CD14-positive monocyte (primary cell): ENCODE measurements at regions not wholly inside any gene's neighbourhood (a gene's known extent, or its start where the extent isn't known, plus 50 kb on each side); places are given as distances from the start of the nearest gene placed in this dataset.

Source experiments
- DNase-seq, 3 donors: peaks; one replicate each; pipeline ENCODE4 v3.0.0-alpha.2; 2011 to 2022
- H2AFZ ChIP-seq: 2 replicates; pipeline ENCODE4 v1.6.0; 2012; ENCODE audit warnings: mild to moderate bottlenecking, low read depth, low read length, inconsistent platforms; ENCODE audit not compliant: insufficient read depth, poor library complexity, severe bottlenecking
- H3K27ac ChIP-seq, 2 donors: 1 replicate in 1 of 2; 2 replicates in 1 of 2; pipeline ENCODE4 v1.5.1; 2012 to 2013; ENCODE audit warnings: low read length in 2 of 2, control low read depth in 1 of 2, inconsistent platforms in 1 of 2, low read depth in 1 of 2, mild to moderate bottlenecking in 1 of 2
- H3K27me3 ChIP-seq, 2 donors: one replicate each; pipeline versions ENCODE4 v1.6.0 to v1.6.1; 2011 to 2013; ENCODE audit warnings: low read length in 2 of 2; ENCODE audit not compliant: control insufficient read depth in 2 of 2, insufficient read depth in 2 of 2
- H3K36me3 ChIP-seq, 2 donors: replicated peaks in 1 of 2; 1 replicate in 1 of 2; 2 replicates in 1 of 2; pipeline versions ENCODE4 v1.5.1 to v1.6.1; 2012 to 2013; ENCODE audit warnings: low read length in 2 of 2, control low read depth in 1 of 2, inconsistent platforms in 1 of 2, mild to moderate bottlenecking in 1 of 2; ENCODE audit not compliant: insufficient read depth in 2 of 2, control insufficient read depth in 1 of 2
- H3K4me1 ChIP-seq, 2 donors: 1 replicate in 1 of 2; 2 replicates in 1 of 2; pipeline versions ENCODE4 v1.5.1 to v1.6.1; 2012 to 2013; ENCODE audit warnings: low read length in 2 of 2, control low read depth in 1 of 2, inconsistent platforms in 1 of 2, mild to moderate bottlenecking in 1 of 2, moderate library complexity in 1 of 2; ENCODE audit not compliant: insufficient read depth in 2 of 2, control insufficient read depth in 1 of 2
- H3K4me2 ChIP-seq: replicated peaks from 2 replicates; pipeline ENCODE3; 2012; ENCODE audit warnings: low read length, moderate library complexity, mild to moderate bottlenecking; ENCODE audit not compliant: poor library complexity, severe bottlenecking; ENCODE audit errors: extremely low read depth
- H3K4me3 ChIP-seq, 3 experiments: fragments of 200-600 bp in 1 of 3; sonication (generic) in 1 of 3; replicated peaks in 1 of 3; 1 replicate in 2 of 3; 2 replicates in 1 of 3; pipeline ENCODE4 v1.5.1; 2011 to 2013; ENCODE audit warnings: low read length in 3 of 3, mild to moderate bottlenecking in 3 of 3, control low read depth in 2 of 3, low read depth in 2 of 3, inconsistent platforms in 1 of 3, moderate library complexity in 1 of 3
- H3K79me2 ChIP-seq: 2 replicates; pipeline ENCODE4 v1.6.0; 2012; ENCODE audit warnings: mild to moderate bottlenecking, control low read depth, inconsistent platforms, low read length, moderate library complexity; ENCODE audit not compliant: insufficient read depth
- H3K9ac ChIP-seq: 2 replicates; pipeline ENCODE4 v1.6.0; 2017; ENCODE audit warnings: low read length, mild to moderate bottlenecking; ENCODE audit not compliant: insufficient read depth, poor library complexity, severe bottlenecking
- H3K9me3 ChIP-seq, 2 donors: replicated peaks in 1 of 2; 1 replicate in 1 of 2; 2 replicates in 1 of 2; pipeline versions ENCODE4 v1.5.1 to v1.6.1; 2012 to 2013; ENCODE audit warnings: low read length in 2 of 2, control low read depth in 1 of 2; ENCODE audit not compliant: control insufficient read depth in 1 of 2, insufficient read depth in 1 of 2
- H4K20me1 ChIP-seq: 2 replicates; pipeline ENCODE4 v1.6.0; 2012; ENCODE audit warnings: mild to moderate bottlenecking, low read length, control low read depth, moderate library complexity; ENCODE audit not compliant: insufficient read depth
- H3K27ac Mint-ChIP-seq, 7 donors: one replicate each; pipeline ENCODE4 v1.8.0; 2020; ENCODE audit warnings: mild to moderate bottlenecking in 7 of 7, mixed read lengths in 7 of 7, moderate library complexity in 6 of 7, inconsistent platforms in 2 of 7
- H3K27me3 Mint-ChIP-seq, 3 donors: one replicate each; pipeline ENCODE4 v1.8.0; 2021 to 2022; ENCODE audit warnings: low read depth in 3 of 3, mild to moderate bottlenecking in 3 of 3, mixed read lengths in 3 of 3, moderate library complexity in 3 of 3, inconsistent platforms in 1 of 3
- H3K36me3 Mint-ChIP-seq, 2 donors: one replicate each; pipeline ENCODE4 v1.8.0; 2020; ENCODE audit warnings: mixed read lengths in 2 of 2, inconsistent platforms in 1 of 2, mild to moderate bottlenecking in 1 of 2
- H3K4me1 Mint-ChIP-seq: one replicate; pipeline ENCODE4 v1.8.0; 2020; ENCODE audit warnings: mild to moderate bottlenecking, mixed read lengths
- H3K4me3 Mint-ChIP-seq, 2 donors: one replicate each; pipeline ENCODE4 v1.8.0; 2020; ENCODE audit warnings: mild to moderate bottlenecking in 2 of 2, mixed read lengths in 2 of 2, moderate library complexity in 1 of 2
- H3K9me3 Mint-ChIP-seq, 7 donors: one replicate each; pipeline ENCODE4 v1.8.0; 2020 to 2022; ENCODE audit warnings: mixed read lengths in 7 of 7, mild to moderate bottlenecking in 6 of 7, moderate library complexity in 6 of 7, inconsistent platforms in 2 of 7
- CTCF ChIP-seq: fragments of 200-600 bp; IDR thresholded peaks from one replicate; pipeline ENCODE4 v1.8.0; 2022; ENCODE audit warnings: antibody characterized with exemption, mild to moderate bottlenecking
- WGBS: methylation state at CpG from one replicate; pipeline ENCODE4 v1.1.5; 2013; ENCODE audit warnings: missing lambda C conversion rate; ENCODE audit not compliant: insufficient coverage; 5-methylcytosine and 5-hydroxymethylcytosine counted together
- intact Hi-C, 2 donors: fragments of 100-400 bp; cut with micrococcal nuclease; formaldehyde crosslinking; loops; one replicate each; pipeline versions ENCODE4 v1.15.0 to v1.15.1; 2023

- no peak for DNase-seq
- Histone ChIP-seq H3K36me3 (no peaks in the 10 kb centered on the region), H4K20me1 (no peaks in the 10 kb centered on the region), H3K9me3 (peaks cover 0 to 3% of the 10 kb centered on the region in 2 donors), H3K79me2 (no peaks in the 10 kb centered on the region), H3K4me1 (no peaks in the 10 kb centered on the region), H3K27me3 (no peaks in the 10 kb centered on the region), H3K9ac (no peak overlapping the region), H2AFZ (no peak overlapping the region), H3K4me3 (no peak overlapping the region), H3K4me2 (no peak overlapping the region), H3K27ac (no peak overlapping the region)
- Mint-ChIP-seq H3K4me3 (no peak overlapping the region), H3K36me3 (no peaks in the 10 kb centered on the region), H3K4me1 (no peaks in the 10 kb centered on the region), H3K27me3 (peaks cover 0 to 2% (median 1%) of the 10 kb centered on the region in 3 donors), H3K27ac (no peak overlapping the region), H3K9me3 (peaks cover 0 to 8% (median 4%) of the 10 kb centered on the region in 7 donors)
- no peak for TF ChIP-seq CTCF
- intact Hi-C loops = no loop called here
- no CpG with 5 or more reads among the region's 1 CpG for WGBS
Measured at GRCh38 chr7:51786284-51786683, 469.7 kb upstream of the COBL start.

GRCh38 chr7:51785876-51786275 lies 469.3 kb upstream of the COBL start:
- Histone ChIP-seq H3K27me3 (no peaks in the 10 kb centered on the region), H2AFZ (no peak overlapping the region), H3K4me3 (no peak overlapping the region), H3K9ac (no peak overlapping the region), H3K79me2 (no peaks in the 10 kb centered on the region), H4K20me1 (no peaks in the 10 kb centered on the region), H3K4me1 (no peaks in the 10 kb centered on the region), H3K36me3 (no peaks in the 10 kb centered on the region), H3K9me3 (peaks cover 0 to 3% of the 10 kb centered on the region in 2 donors), H3K4me2 (no peak overlapping the region), H3K27ac (no peak overlapping the region)
- H3K4me3 Mint-ChIP-seq = no peak overlapping the region
- H3K36me3 Mint-ChIP-seq = no peaks in the 10 kb centered on the region
- 98% methylated on average over 9 of the region's 9 CpGs for WGBS
- DNase-seq = no peak
- peaks cover 0 to 8% (median 6%) of the 10 kb centered on the region in 7 donors for H3K9me3 Mint-ChIP-seq
- intact Hi-C loops = no loop called here
- no peak for TF ChIP-seq CTCF
- H3K4me1 Mint-ChIP-seq = no peaks in the 10 kb centered on the region
- peaks cover 0 to 2% (median 1%) of the 10 kb centered on the region in 3 donors for H3K27me3 Mint-ChIP-seq
- H3K27ac Mint-ChIP-seq = no peak overlapping the region
